ENCODE measurements at regions not wholly inside any gene's neighbourhood (a gene's known extent, or its start where the extent isn't known, plus 50 kb on each side); places are given as distances from the start of the nearest gene placed in this dataset.

DNA sequence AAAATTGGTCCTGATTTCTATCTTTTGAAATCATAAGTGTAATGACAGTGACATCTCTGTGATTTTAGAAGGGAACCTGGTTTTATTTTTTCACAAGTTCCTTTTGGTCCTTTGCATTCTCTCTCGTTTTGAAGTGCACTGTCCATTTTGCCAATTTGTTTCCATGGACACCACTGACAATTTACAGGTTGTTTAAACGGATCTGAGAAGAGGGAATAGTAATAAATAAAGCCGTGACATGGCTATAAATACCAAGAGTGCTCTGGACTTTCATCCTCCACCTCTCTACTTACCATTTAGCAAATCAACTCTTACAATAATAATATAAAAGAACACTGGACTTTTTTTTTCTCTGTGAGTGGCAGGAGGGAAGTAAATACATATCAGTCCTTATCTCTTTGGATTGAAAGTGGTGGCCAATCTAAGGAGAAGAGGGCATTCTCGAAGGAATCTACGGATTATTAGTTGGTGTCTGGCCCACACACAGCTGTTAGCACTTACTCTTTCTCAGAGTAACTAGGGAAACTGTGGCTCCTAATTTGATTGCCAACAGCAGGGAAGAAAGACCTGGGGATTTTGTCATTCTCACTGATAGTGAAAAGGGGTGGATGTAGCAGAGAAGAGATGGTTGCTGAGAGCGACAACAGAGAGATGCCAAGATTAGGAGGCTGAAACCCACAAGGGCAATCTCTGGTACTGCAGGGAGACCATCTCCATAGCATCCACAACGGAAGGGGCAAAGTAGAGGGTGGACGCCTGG, 108.7 kb upstream of the FSHR start:
- Histone ChIP-seq H3K27me3 (replicated peaks in 1 of 2; ENCODE audit: control insufficient read depth in 2 of 2, insufficient read depth in 2 of 2, low read length in 1 of 2) (no peaks in the 10 kb centered on the region), H3K9me3 (replicated peaks; ENCODE audit: control insufficient read depth, insufficient read depth, low read length) (no peaks in the 10 kb centered on the region), H3K36me3 (ENCODE audit: control insufficient read depth in 2 of 2, insufficient read depth in 2 of 2, low read length in 1 of 2) (no peaks in the 10 kb centered on the region), H3K9ac (ENCODE audit: control insufficient read depth, insufficient read depth, low read length) (no peak overlapping the region), H3K27ac (ENCODE audit: control insufficient read depth, insufficient read depth) (no peak overlapping the region), H2AFZ (ENCODE audit: control insufficient read depth, low read depth, low read length) (no peak overlapping the region), H3K4me1 (ENCODE audit: control insufficient read depth, insufficient read depth, low read length) (no peaks in the 10 kb centered on the region), H3K79me2 (ENCODE audit: control insufficient read depth, insufficient read depth, low read length) (no peaks in the 10 kb centered on the region), H3K4me3 (no peak overlapping the region), H4K20me1 (ENCODE audit: control insufficient read depth, insufficient read depth) (no peaks in the 10 kb centered on the region), H3K4me2 (ENCODE audit: control insufficient read depth, insufficient read depth) (no peak overlapping the region)
- ChIA-PET SMC1A (ENCODE audit: uncharacterized antibody, unreplicated experiment) (no interaction called here), RAD21 (ENCODE audit: unreplicated experiment) (no interaction called here), CTCF (no interaction called here), POLR2A (no interaction called here)
- intact Hi-C loops (cut with micrococcal nuclease; ENCODE audit: unreplicated experiment) (no loop called here), in situ Hi-C loops (cut with MboI) (no loop called here)
- BruUV-seq (replicated peaks) = no TSS peak
- 16% methylated on average over 8 of the region's 8 CpGs for WGBS (ENCODE audit: insufficient coverage, insufficient replicate concordance, low lambda C conversion rate, missing lambda C conversion rate)
- FAIRE-seq = no peak
- no peak for DNase-seq (ENCODE audit: low read depth, low spot score)
- no peak for ATAC-seq
- TF ChIP-seq NBN (IDR thresholded peaks at IDR 0.05) = no peak
- no peak for TF ChIP-seq SMAD5 (IDR thresholded peaks at IDR 0.05; ENCODE audit: low read depth)
- no peak for TF ChIP-seq GABPA (IDR thresholded peaks at IDR 0.05; ENCODE audit: low read depth)
- TF ChIP-seq SMAD1 (IDR thresholded peaks at IDR 0.05; ENCODE audit: low read depth, partially characterized antibody) = no peak
- TF ChIP-seq, protein P1, sequence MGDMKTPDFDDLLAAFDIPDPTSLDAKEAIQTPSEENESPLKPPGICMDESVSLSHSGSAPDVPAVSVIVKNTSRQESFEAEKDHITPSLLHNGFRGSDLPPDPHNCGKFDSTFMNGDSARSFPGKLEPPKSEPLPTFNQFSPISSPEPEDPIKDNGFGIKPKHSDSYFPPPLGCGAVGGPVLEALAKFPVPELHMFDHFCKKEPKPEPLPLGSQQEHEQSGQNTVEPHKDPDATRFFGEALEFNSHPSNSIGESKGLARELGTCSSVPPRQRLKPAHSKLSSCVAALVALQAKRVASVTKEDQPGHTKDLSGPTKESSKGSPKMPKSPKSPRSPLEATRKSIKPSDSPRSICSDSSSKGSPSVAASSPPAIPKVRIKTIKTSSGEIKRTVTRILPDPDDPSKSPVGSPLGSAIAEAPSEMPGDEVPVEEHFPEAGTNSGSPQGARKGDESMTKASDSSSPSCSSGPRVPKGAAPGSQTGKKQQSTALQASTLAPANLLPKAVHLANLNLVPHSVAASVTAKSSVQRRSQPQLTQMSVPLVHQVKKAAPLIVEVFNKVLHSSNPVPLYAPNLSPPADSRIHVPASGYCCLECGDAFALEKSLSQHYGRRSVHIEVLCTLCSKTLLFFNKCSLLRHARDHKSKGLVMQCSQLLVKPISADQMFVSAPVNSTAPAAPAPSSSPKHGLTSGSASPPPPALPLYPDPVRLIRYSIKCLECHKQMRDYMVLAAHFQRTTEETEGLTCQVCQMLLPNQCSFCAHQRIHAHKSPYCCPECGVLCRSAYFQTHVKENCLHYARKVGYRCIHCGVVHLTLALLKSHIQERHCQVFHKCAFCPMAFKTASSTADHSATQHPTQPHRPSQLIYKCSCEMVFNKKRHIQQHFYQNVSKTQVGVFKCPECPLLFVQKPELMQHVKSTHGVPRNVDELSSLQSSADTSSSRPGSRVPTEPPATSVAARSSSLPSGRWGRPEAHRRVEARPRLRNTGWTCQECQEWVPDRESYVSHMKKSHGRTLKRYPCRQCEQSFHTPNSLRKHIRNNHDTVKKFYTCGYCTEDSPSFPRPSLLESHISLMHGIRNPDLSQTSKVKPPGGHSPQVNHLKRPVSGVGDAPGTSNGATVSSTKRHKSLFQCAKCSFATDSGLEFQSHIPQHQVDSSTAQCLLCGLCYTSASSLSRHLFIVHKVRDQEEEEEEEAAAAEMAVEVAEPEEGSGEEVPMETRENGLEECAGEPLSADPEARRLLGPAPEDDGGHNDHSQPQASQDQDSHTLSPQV (IDR thresholded peaks at IDR 0.05) = no peak
- TF ChIP-seq, protein P2, sequence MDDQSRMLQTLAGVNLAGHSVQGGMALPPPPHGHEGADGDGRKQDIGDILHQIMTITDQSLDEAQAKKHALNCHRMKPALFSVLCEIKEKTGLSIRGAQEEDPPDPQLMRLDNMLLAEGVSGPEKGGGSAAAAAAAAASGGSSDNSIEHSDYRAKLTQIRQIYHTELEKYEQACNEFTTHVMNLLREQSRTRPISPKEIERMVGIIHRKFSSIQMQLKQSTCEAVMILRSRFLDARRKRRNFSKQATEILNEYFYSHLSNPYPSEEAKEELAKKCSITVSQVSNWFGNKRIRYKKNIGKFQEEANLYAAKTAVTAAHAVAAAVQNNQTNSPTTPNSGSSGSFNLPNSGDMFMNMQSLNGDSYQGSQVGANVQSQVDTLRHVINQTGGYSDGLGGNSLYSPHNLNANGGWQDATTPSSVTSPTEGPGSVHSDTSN (IDR thresholded peaks at IDR 0.05; ENCODE audit: insufficient replicate concordance, low read depth, low read length) = no peak
- TF ChIP-seq, protein P3, sequence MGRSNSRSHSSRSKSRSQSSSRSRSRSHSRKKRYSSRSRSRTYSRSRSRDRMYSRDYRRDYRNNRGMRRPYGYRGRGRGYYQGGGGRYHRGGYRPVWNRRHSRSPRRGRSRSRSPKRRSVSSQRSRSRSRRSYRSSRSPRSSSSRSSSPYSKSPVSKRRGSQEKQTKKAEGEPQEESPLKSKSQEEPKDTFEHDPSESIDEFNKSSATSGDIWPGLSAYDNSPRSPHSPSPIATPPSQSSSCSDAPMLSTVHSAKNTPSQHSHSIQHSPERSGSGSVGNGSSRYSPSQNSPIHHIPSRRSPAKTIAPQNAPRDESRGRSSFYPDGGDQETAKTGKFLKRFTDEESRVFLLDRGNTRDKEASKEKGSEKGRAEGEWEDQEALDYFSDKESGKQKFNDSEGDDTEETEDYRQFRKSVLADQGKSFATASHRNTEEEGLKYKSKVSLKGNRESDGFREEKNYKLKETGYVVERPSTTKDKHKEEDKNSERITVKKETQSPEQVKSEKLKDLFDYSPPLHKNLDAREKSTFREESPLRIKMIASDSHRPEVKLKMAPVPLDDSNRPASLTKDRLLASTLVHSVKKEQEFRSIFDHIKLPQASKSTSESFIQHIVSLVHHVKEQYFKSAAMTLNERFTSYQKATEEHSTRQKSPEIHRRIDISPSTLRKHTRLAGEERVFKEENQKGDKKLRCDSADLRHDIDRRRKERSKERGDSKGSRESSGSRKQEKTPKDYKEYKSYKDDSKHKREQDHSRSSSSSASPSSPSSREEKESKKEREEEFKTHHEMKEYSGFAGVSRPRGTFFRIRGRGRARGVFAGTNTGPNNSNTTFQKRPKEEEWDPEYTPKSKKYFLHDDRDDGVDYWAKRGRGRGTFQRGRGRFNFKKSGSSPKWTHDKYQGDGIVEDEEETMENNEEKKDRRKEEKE (IDR thresholded peaks at IDR 0.05) = no peak
- no peak for TF ChIP-seq ASH2L (IDR thresholded peaks at IDR 0.05; ENCODE audit: borderline replicate concordance, low read depth)
- TF ChIP-seq, protein P4, sequence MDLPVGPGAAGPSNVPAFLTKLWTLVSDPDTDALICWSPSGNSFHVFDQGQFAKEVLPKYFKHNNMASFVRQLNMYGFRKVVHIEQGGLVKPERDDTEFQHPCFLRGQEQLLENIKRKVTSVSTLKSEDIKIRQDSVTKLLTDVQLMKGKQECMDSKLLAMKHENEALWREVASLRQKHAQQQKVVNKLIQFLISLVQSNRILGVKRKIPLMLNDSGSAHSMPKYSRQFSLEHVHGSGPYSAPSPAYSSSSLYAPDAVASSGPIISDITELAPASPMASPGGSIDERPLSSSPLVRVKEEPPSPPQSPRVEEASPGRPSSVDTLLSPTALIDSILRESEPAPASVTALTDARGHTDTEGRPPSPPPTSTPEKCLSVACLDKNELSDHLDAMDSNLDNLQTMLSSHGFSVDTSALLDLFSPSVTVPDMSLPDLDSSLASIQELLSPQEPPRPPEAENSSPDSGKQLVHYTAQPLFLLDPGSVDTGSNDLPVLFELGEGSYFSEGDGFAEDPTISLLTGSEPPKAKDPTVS (IDR thresholded peaks at IDR 0.05; ENCODE audit: low read depth, low read length) = no peak
- no peak for TF ChIP-seq SRF (IDR thresholded peaks at IDR 0.05; ENCODE audit: low read depth in 2 of 2, low read length in 2 of 2)
- TF ChIP-seq, protein P5, sequence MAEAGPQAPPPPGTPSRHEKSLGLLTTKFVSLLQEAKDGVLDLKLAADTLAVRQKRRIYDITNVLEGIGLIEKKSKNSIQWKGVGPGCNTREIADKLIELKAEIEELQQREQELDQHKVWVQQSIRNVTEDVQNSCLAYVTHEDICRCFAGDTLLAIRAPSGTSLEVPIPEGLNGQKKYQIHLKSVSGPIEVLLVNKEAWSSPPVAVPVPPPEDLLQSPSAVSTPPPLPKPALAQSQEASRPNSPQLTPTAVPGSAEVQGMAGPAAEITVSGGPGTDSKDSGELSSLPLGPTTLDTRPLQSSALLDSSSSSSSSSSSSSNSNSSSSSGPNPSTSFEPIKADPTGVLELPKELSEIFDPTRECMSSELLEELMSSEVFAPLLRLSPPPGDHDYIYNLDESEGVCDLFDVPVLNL (IDR thresholded peaks at IDR 0.05; ENCODE audit: low read depth, low read length) = no peak
